Prostate gland (tissue), 2 donors: ENCODE measurements at regions not wholly inside any gene's neighbourhood (a gene's known extent, or its start where the extent isn't known, plus 50 kb on each side); places are given as distances from the start of the nearest gene placed in this dataset.
"Not testable (repeated sequence)": the region's sequence is repeated elsewhere in the genome, so short reads cannot be mapped to it uniquely, and the experiment has no call there.

Experiments
- DNase-seq: peaks from one replicate; pipeline ENCODE4 v3.0.0-alpha.2; 2019; ENCODE audit warnings: low spot score
- H3K27ac ChIP-seq, 2 donors: fragments of 200-600 bp; sonication (generic); 2 replicates each; pipeline ENCODE4 v1.5.1; 2017 to 2019
- H3K27me3 ChIP-seq: fragments of 200-600 bp; sonication (generic); replicated peaks from 2 replicates; pipeline ENCODE4 v1.5.1; 2019; ENCODE audit not compliant: insufficient read depth
- H3K36me3 ChIP-seq, 2 donors: fragments of 200-600 bp; sonication (generic); 1 replicate in 1 of 2; 2 replicates in 1 of 2; pipeline versions ENCODE4 v1.5.1 to v1.8.1; 2017 to 2019
- H3K4me1 ChIP-seq: fragments of 200-600 bp; sonication (generic); replicated peaks from 2 replicates; pipeline ENCODE4 v1.5.1; 2019
- H3K4me3 ChIP-seq, 2 donors: fragments of 200-600 bp; sonication (generic); 2 replicates each; pipeline ENCODE4 v1.5.1; 2017 to 2019
- H3K9me3 ChIP-seq: fragments of 200-600 bp; sonication (generic); 2 replicates; pipeline ENCODE4 v1.5.1; 2017
- CTCF ChIP-seq, 4 experiments: fragments of 200-600 bp in 2 of 4; fragments of 450-650 bp in 2 of 4; sonication (generic) in 2 of 4; IDR thresholded peaks; 1 replicate in 3 of 4; 2 replicates in 1 of 4; pipeline ENCODE4 v1.5.1; 2016 to 2019; ENCODE audit warnings: antibody characterized with exemption in 4 of 4, mild to moderate bottlenecking in 2 of 4, moderate library complexity in 2 of 4
- POLR2A ChIP-seq: fragments of 450-650 bp; IDR thresholded peaks from one replicate; pipeline ENCODE4 v1.6.1; 2016; ENCODE audit warnings: antibody characterized with exemption, mild to moderate bottlenecking
- POLR2AphosphoS5 ChIP-seq: sonication (generic); formaldehyde crosslinking; IDR thresholded peaks from one replicate; pipeline ENCODE4 v1.6.1; 2017; ENCODE audit warnings: antibody characterized with exemption
- WGBS: methylation state at CpG from one replicate; pipeline ENCODE4 v1.1.5; 2018; 5-methylcytosine and 5-hydroxymethylcytosine counted together
- intact Hi-C: fragments of 100-400 bp; cut with DNase I; formaldehyde crosslinking; loops from one replicate; pipeline ENCODE4 v1.14.2; 2022

- intact Hi-C loops, result no loop called here
- Histone ChIP-seq H3K27me3 (no peaks in the 10 kb centered on the region), H3K27ac (no peak overlapping the region), H3K4me3 (no peak overlapping the region), H3K36me3 (no peaks in the 10 kb centered on the region), H3K4me1 (no peaks in the 10 kb centered on the region), H3K9me3 (no peaks in the 10 kb centered on the region)
- WGBS, result 80% methylated on average over 5 of the region's 5 CpGs
- DNase-seq, result no peak
- TF ChIP-seq POLR2AphosphoS5 (no peak), POLR2A (no peak)
Measured at GRCh38 chr13:97753942-97754670, 199.4 kb upstream of the IPO5 start.

- 79% methylated on average over 4 of the region's 4 CpGs for WGBS
- DNase-seq, result no peak
- intact Hi-C loops, result no loop called here
- no peak overlapping the region for H3K27ac ChIP-seq
- no peaks in the 10 kb centered on the region for H3K4me1 ChIP-seq
- H3K9me3 ChIP-seq, result no peaks in the 10 kb centered on the region
- no peak overlapping the region for H3K4me3 ChIP-seq
- H3K36me3 ChIP-seq, result no peaks in the 10 kb centered on the region
- TF ChIP-seq CTCF (IDR thresholded peaks at IDR 0.05) (no peak), POLR2AphosphoS5 (no peak), POLR2A (no peak)
- H3K27me3 ChIP-seq, result no peaks in the 10 kb centered on the region
Measured at GRCh38 chr13:97757807-97758206, 195.7 kb upstream of the IPO5 start.

GRCh38 chr13:97758317-97758716 lies 195.2 kb upstream of the IPO5 start:
- Histone ChIP-seq H3K9me3 (no peaks in the 10 kb centered on the region), H3K27ac (no peak overlapping the region), H3K36me3 (no peaks in the 10 kb centered on the region), H3K27me3 (no peaks in the 10 kb centered on the region), H3K4me3 (no peak overlapping the region), H3K4me1 (no peaks in the 10 kb centered on the region)
- intact Hi-C loops, result no loop called here
- WGBS, result 60% methylated on average over 3 of the region's 3 CpGs
- no peak for TF ChIP-seq POLR2A
- TF ChIP-seq POLR2AphosphoS5, result no peak
- no peak for DNase-seq

GRCh38 chr13:97761796-97762540 lies 191.5 kb upstream of the IPO5 start:
- no peak for DNase-seq
- no peak for TF ChIP-seq POLR2AphosphoS5
- no peak for TF ChIP-seq POLR2A
- TF ChIP-seq CTCF (IDR thresholded peaks at IDR 0.05), result no peak
- Histone ChIP-seq H3K36me3 (no peaks in the 10 kb centered on the region), H3K4me1 (no peaks in the 10 kb centered on the region), H3K27ac (no peak overlapping the region), H3K4me3 (no peak overlapping the region), H3K9me3 (no peaks in the 10 kb centered on the region), H3K27me3 (no peaks in the 10 kb centered on the region)
- intact Hi-C loops, result no loop called here
- WGBS, result 62% methylated on average over 3 of the region's 3 CpGs

- 82% methylated on average over 1 of the region's 1 CpG for WGBS
- no peak overlapping the region for H3K4me3 ChIP-seq
- no peaks in the 10 kb centered on the region for H3K9me3 ChIP-seq
- H3K27me3 ChIP-seq, result no peaks in the 10 kb centered on the region
- no peak for DNase-seq
- intact Hi-C loops, result no loop called here
- no peak overlapping the region for H3K27ac ChIP-seq
- H3K4me1 ChIP-seq, result no peaks in the 10 kb centered on the region
- no peaks in the 10 kb centered on the region for H3K36me3 ChIP-seq
- TF ChIP-seq POLR2A (no peak), CTCF (IDR thresholded peaks at IDR 0.05) (no peak), POLR2AphosphoS5 (no peak)
Measured at GRCh38 chr13:97766749-97767148, 186.7 kb upstream of the IPO5 start.

- DNase-seq, result no peak
- no peak for TF ChIP-seq POLR2AphosphoS5
- TF ChIP-seq POLR2A, result no peak
- no peak for TF ChIP-seq CTCF (IDR thresholded peaks at IDR 0.05)
- Histone ChIP-seq H3K9me3 (no peaks in the 10 kb centered on the region), H3K4me3 (no peak overlapping the region), H3K27ac (no peak overlapping the region), H3K36me3 (no peaks in the 10 kb centered on the region), H3K4me1 (no peaks in the 10 kb centered on the region), H3K27me3 (no peaks in the 10 kb centered on the region)
- intact Hi-C loops, result no loop called here
- 55% methylated on average over 3 of the region's 3 CpGs for WGBS
Measured at GRCh38 chr13:97768134-97768533, 185.3 kb upstream of the IPO5 start.

- intact Hi-C loops, H3K27ac ChIP-seq, H3K27me3 ChIP-seq, H3K4me3 ChIP-seq, H3K9me3 ChIP-seq, H3K36me3 ChIP-seq, DNase-seq, H3K4me1 ChIP-seq: not testable (repeated sequence)
- 92% methylated on average over 5 of the region's 5 CpGs for WGBS
Measured at GRCh38 chr13:97770231-97770630, 183.2 kb upstream of the IPO5 start.

- intact Hi-C loops, DNase-seq: not testable (repeated sequence)
Measured at GRCh38 chr13:97772466-97772865, 181.0 kb upstream of the IPO5 start.

More at GRCh38 chr13:97772466-97772865, 181.0 kb upstream of the IPO5 start:
- H3K36me3 ChIP-seq, H3K27ac ChIP-seq, H3K4me3 ChIP-seq, H3K4me1 ChIP-seq, H3K27me3 ChIP-seq, H3K9me3 ChIP-seq: not testable (repeated sequence)
